Neural cell (in vitro differentiated cells): ENCODE measurements at regions not wholly inside any gene's neighbourhood (a gene's known extent, or its start where the extent isn't known, plus 50 kb on each side); places are given as distances from the start of the nearest gene placed in this dataset.

ENCODE experiments used
- H2AFZ ChIP-seq: fragments of 200-600, 300-800 bp; sonication (generic), shearing (Covaris generic); 2 replicates; pipeline ENCODE4 v1.6.0; 2014; ENCODE audit warnings: low read depth, mild to moderate bottlenecking, antibody characterized with exemption, low read length, moderate library complexity
- H3F3A ChIP-seq: fragments of 200-600 bp; shearing (Covaris generic); 2 replicates; pipeline ENCODE4 v1.6.1; 2016; ENCODE audit warnings: mild to moderate bottlenecking, moderate library complexity, mixed read lengths, antibody characterized with exemption, low read length; ENCODE audit not compliant: insufficient read depth, poor library complexity, severe bottlenecking
- H3K27ac ChIP-seq: fragments of 200-600, 300-800 bp; sonication (generic), shearing (Covaris generic); 2 replicates; pipeline ENCODE4 v1.5.1; 2014; ENCODE audit warnings: mild to moderate bottlenecking, low read length, moderate library complexity
- H3K27me3 ChIP-seq: fragments of 300-800, 200-600 bp; sonication (generic), shearing (Covaris generic); 2 replicates; pipeline ENCODE4 v1.6.0; 2014; ENCODE audit warnings: mild to moderate bottlenecking, low read depth, low read length, moderate library complexity; ENCODE audit not compliant: insufficient read depth
- H3K36me3 ChIP-seq: fragments of 300-800, 200-600 bp; sonication (generic), shearing (Covaris generic); 2 replicates; pipeline ENCODE4 v1.5.1; 2014; ENCODE audit warnings: mild to moderate bottlenecking, antibody characterized with exemption, low read length, moderate library complexity; ENCODE audit not compliant: insufficient read depth
- H3K4me2 ChIP-seq: fragments of 300-800, 200-600 bp; sonication (generic), shearing (Covaris generic); 2 replicates; pipeline ENCODE4 v1.6.0; 2014; ENCODE audit warnings: mild to moderate bottlenecking, low read length
- H3K4me3 ChIP-seq: fragments of 300-800, 200-600 bp; sonication (generic), shearing (Covaris generic); 2 replicates; pipeline ENCODE4 v1.5.1; 2014; ENCODE audit warnings: mild to moderate bottlenecking, low read length, moderate library complexity
- H3K79me2 ChIP-seq: fragments of 200-600 bp; shearing (Covaris generic); replicated peaks from 2 replicates; pipeline ENCODE4 v1.6.0; 2014; ENCODE audit warnings: mild to moderate bottlenecking, low read length, moderate library complexity; ENCODE audit not compliant: insufficient read depth
- H3K9ac ChIP-seq: fragments of 300-800, 200-600 bp; sonication (generic), shearing (Covaris generic); 2 replicates; pipeline ENCODE4 v1.6.1; 2016; ENCODE audit warnings: mild to moderate bottlenecking, low read length, mixed read lengths
- H3K9me2 ChIP-seq: fragments of 200-600 bp; shearing (Covaris generic); 2 replicates; pipeline ENCODE4 v1.6.1; 2016; ENCODE audit warnings: mild to moderate bottlenecking, low read length, mixed read lengths; ENCODE audit not compliant: insufficient read depth
- H3K9me3 ChIP-seq: fragments of 200-600, 300-800 bp; sonication (generic), shearing (Covaris generic); 2 replicates; pipeline ENCODE4 v1.6.1; 2016; ENCODE audit warnings: mild to moderate bottlenecking, mixed run types, low read length, moderate library complexity, mixed read lengths
- H4K20me1 ChIP-seq: fragments of 200-600 bp; shearing (Covaris generic); 2 replicates; pipeline ENCODE4 v1.6.1; 2016; ENCODE audit warnings: mild to moderate bottlenecking, mixed run types; ENCODE audit not compliant: insufficient read depth
- CTCF ChIP-seq: fragments of 450-650 bp; IDR thresholded peaks from 2 replicates; pipeline ENCODE4 v1.5.1; 2014; ENCODE audit warnings: antibody characterized with exemption, mild to moderate bottlenecking, moderate library complexity; ENCODE audit not compliant: poor library complexity, severe bottlenecking
- EP300 ChIP-seq: fragments of 450-650 bp; conservative IDR thresholded peaks from 2 replicates; pipeline ENCODE4 v1.6.1; 2014; ENCODE audit warnings: antibody characterized with exemption, mild to moderate bottlenecking, moderate library complexity; ENCODE audit not compliant: poor library complexity, severe bottlenecking
- EZH2 ChIP-seq: fragments of 200-600, 300-800 bp; shearing (Covaris generic), sonication (generic); IDR thresholded peaks from 2 replicates; pipeline ENCODE4 v1.6.1; 2014; ENCODE audit warnings: antibody characterized with exemption, low read length, borderline replicate concordance, mild to moderate bottlenecking; ENCODE audit not compliant: insufficient read depth, poor library complexity, severe bottlenecking
- MXI1 ChIP-seq: fragments of 450-650 bp; conservative IDR thresholded peaks from 2 replicates; pipeline ENCODE4 v1.6.1; 2014; ENCODE audit warnings: antibody characterized with exemption, mild to moderate bottlenecking; ENCODE audit not compliant: poor library complexity, severe bottlenecking
- POLR2AphosphoS5 ChIP-seq: IDR thresholded peaks from 2 replicates; pipeline ENCODE4 v1.6.1; 2012
- RAD21 ChIP-seq: fragments of 450-650 bp; conservative IDR thresholded peaks from 2 replicates; pipeline ENCODE4 v1.6.1; 2014; ENCODE audit warnings: antibody characterized with exemption, mild to moderate bottlenecking, moderate library complexity
- REST ChIP-seq: IDR thresholded peaks from 2 replicates; pipeline ENCODE4 v1.6.1; 2012; ENCODE audit warnings: borderline replicate concordance
- SMC3 ChIP-seq: fragments of 450-650 bp; conservative IDR thresholded peaks from 2 replicates; pipeline ENCODE4 v1.6.1; 2014; ENCODE audit warnings: antibody characterized with exemption, mild to moderate bottlenecking, moderate library complexity; ENCODE audit not compliant: poor library complexity
- TAF1 ChIP-seq: IDR thresholded peaks from 2 replicates; pipeline ENCODE4 v1.6.1; 2012; ENCODE audit warnings: low read depth

GRCh38 chr10:111953949-111954348, 229.6 kb downstream of the GPAM start:
- TF ChIP-seq EZH2: no peak
- no peak for TF ChIP-seq MXI1
- peak; percentile 43 for TF ChIP-seq POLR2AphosphoS5
- no peak for TF ChIP-seq SMC3
- no peak for TF ChIP-seq CTCF
- TF ChIP-seq RAD21: no peak
- TF ChIP-seq TAF1: no peak
- peak; percentile 52 for TF ChIP-seq EP300
- Histone ChIP-seq H3K4me3 (peak overlapping the region; percentile 24), H3F3A (no peaks in the 10 kb centered on the region), H3K79me2 (no peaks in the 10 kb centered on the region), H3K9me2 (no peaks in the 10 kb centered on the region), H3K27ac (peak overlapping the region; percentile 55), H2AFZ (no peak overlapping the region), H3K9me3 (no peaks in the 10 kb centered on the region), H3K4me2 (peak overlapping the region; percentile 33), H3K36me3 (no peaks in the 10 kb centered on the region), H3K9ac (no peak overlapping the region), H4K20me1 (no peaks in the 10 kb centered on the region), H3K27me3 (no peaks in the 10 kb centered on the region)

GRCh38 chr10:111954386-111954785, 229.2 kb downstream of the GPAM start:
- H3K9ac ChIP-seq: no peak overlapping the region
- no peaks in the 10 kb centered on the region for H3K79me2 ChIP-seq
- TF ChIP-seq REST: no peak
- no peak for TF ChIP-seq EP300
- TF ChIP-seq POLR2AphosphoS5: no peak
- no peak for TF ChIP-seq TAF1
- no peak for TF ChIP-seq MXI1
- no peak for TF ChIP-seq RAD21
- no peak for TF ChIP-seq CTCF
- TF ChIP-seq SMC3: no peak
- TF ChIP-seq EZH2: no peak
- H3K36me3 ChIP-seq: no peaks in the 10 kb centered on the region
- no peaks in the 10 kb centered on the region for H4K20me1 ChIP-seq
- H3K9me2 ChIP-seq: no peaks in the 10 kb centered on the region
- no peaks in the 10 kb centered on the region for H3K27me3 ChIP-seq
- H3K27ac ChIP-seq: peak overlapping the region; percentile 55
- no peaks in the 10 kb centered on the region for H3F3A ChIP-seq
- H2AFZ ChIP-seq: no peak overlapping the region
- H3K4me2 ChIP-seq: no peak overlapping the region
- no peaks in the 10 kb centered on the region for H3K9me3 ChIP-seq
- H3K4me3 ChIP-seq: peak overlapping the region; percentile 24
